HG03095 (cell line): ENCODE measurements at regions not wholly inside any gene's neighbourhood (a gene's known extent, or its start where the extent isn't known, plus 50 kb on each side); places are given as distances from the start of the nearest gene placed in this dataset.

Experiments
- ATAC-seq: cut with Tn5 transposase; IDR thresholded peaks from one replicate; pipeline ENCODE4 v1.9.1; 2021; ENCODE audit warnings: moderate library complexity; ENCODE audit not compliant: unreplicated experiment

DNA sequence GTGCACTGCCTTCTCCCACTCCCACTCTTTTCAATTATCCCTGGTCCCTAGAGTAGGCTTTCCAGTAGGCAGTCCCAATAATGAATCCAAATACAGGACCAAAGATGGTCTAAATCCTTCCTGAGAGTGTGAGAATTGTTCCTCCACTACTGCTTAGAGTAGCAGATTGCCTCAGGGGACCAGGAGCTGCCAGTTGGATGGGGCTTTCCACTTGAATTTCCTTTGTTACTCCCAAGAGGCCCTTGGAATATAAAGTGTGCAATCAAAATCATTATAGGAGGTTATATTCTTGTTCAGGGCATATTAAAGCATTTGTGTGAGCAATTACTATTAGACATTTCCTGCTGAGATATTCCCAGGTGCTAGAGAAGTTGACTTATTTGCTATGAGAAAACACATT is 156.6 kb upstream of the TLL1 start:
- no peak for ATAC-seq

DNA sequence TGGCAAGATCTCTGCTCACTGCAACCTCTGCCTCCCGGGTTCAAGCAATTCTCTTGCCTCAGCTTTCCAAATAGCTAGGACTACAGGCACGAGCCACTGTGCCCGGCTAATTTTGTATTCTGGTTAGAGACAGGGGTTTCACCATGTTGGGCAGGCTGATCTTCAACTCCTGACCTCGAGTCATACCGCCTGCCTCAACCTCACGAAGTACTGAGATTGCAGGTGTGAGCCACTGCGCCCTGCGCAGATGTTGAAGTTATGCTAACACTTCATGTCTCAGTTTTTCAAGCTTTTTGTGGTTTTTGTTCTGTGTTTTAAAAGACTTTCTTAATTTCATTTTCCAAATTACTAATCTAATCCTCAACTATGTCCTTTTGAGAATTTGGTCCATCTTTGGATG is 154.4 kb upstream of the TLL1 start:
- no peak for ATAC-seq

DNA sequence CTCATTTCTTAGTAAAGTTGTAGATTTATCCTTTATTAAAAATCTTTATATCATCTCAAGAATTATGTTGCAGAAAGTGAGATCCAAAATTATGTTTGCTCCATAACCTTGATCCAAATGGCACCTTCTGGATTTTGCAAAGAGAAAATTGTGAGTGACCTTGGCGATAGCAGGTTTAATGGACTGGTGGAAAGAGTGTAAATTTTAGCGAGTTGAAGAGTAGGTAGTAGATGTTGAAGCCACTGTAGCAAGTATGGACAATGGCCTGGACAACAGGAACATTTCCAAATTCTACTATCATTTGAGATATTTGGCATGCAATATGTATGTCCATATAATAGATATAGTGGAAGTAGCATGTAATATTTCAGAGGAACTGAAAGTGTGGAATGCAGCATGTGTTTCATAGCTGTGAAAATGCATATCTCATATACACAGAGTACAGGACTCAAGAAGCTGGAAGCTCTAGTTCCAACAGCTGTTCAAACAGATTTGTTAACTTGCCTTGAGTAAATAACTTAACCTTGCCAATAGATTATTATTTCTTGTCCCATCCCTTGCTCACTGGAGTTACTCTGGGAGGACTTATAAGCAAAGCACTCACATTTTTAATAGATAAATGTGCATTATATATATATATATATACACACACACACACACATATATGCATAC is 152.5 kb upstream of the TLL1 start:
- ATAC-seq, result no peak

DNA sequence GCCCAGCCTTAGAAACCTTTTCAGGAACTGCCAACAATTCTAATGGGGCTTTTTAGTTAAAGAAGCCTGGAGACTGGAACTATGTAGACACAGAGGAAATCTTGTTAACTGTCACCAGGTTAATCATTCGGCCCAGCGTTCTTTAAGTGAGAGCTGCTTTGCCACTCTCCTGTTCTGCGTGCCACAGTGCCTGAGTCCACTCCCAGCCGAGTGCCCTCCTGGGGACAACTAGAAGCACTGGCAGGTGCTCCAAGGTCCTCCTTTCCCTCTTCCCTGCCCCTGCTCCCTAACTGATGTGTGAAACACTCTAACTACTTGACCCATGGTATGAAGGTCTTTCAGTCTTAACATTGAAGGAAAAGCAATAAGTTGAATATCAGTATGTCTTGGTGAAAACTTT is 151.2 kb upstream of the TLL1 start:
- no peak for ATAC-seq

DNA sequence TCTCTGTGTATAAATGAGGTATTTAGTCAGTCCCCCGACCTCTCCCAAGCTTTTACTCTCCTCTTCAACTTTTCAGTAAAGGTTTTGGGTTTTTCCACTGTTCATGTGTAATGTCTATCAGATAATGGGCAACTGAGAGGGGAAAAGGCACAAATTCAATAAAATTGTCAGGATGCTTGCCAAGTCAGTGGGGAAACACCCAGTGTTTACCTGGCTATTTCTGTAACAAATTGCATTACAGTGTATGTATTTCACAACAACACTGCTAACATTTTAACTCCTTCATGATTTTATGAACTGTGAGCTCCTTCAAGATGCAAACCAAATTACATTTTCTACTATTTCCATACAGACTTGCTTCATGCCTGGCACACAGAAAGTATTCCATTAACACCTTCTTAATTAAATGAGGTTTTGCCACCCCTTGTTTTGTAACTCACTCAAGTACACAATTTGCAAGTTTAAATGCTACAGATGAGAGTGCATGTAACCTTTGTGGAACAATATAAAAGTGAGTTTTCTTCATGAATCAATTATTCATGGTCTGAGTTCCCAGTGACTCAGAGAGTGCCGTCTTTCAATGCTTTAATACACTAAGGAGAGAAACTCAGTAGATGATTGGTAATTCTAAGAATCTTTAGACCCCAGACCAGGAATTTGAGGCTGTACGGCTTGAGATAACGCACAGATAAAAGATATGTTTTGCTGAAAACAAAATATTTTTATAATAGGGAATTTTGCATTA is 149.8 kb upstream of the TLL1 start:
- ATAC-seq, result no peak

DNA sequence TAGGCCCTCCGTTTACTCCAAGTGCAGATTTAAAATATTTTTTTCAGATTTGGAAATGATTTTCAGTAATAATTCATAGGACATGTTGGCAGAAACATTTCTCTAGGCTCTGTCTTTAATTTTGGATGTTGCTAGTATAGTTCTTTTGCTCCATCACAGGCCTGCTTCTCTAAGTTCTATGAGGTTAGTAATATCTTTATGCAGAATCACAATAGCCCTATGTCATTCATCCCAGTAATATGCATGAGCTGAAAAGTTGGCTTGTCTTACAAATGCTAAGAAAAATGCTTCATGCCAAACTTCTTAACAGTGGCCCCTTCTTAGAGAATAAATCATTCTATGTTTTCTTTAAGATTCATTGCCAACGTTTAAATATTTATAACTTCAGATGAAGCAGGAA is 148.3 kb upstream of the TLL1 start:
- no peak for ATAC-seq

DNA sequence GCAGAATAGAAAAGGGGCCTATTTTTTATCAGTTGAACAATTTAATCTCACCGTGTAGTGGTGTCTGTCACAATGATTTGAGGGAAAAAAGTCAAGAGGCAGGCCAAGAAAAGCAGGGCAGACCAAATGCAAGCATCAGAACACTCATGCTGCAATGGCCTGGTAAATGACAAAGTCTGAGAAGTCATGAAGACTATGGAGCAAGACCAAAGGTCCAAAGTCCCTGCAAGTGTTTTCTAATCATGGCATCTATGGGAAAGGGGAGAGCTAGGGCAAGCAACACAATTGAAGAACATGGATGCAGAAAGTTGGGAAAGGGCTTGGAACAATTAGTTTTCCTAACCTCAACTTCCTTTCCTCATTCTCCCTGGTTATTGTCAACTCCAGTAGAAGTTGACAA is 147.7 kb upstream of the TLL1 start:
- ATAC-seq, result no peak

DNA sequence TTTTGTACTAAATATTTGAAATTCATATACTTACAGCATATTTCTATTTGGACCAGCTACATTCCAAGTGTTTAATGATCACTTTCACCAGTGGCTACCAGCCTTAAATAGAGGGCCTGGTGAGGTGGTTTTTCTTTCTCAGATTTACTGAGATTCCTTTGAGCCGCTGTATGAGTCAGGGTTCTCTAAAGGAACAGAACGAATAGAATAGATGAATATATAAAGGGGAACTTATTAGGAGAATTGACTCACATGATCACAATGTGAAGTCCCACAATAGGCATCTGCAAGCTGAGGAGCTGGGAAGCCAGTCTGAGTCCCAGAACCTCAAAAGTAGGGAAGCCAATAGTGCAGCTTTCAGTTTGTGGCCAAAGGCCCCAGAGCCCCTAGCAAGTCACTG is 146.2 kb upstream of the TLL1 start:
- ATAC-seq, result no peak

DNA sequence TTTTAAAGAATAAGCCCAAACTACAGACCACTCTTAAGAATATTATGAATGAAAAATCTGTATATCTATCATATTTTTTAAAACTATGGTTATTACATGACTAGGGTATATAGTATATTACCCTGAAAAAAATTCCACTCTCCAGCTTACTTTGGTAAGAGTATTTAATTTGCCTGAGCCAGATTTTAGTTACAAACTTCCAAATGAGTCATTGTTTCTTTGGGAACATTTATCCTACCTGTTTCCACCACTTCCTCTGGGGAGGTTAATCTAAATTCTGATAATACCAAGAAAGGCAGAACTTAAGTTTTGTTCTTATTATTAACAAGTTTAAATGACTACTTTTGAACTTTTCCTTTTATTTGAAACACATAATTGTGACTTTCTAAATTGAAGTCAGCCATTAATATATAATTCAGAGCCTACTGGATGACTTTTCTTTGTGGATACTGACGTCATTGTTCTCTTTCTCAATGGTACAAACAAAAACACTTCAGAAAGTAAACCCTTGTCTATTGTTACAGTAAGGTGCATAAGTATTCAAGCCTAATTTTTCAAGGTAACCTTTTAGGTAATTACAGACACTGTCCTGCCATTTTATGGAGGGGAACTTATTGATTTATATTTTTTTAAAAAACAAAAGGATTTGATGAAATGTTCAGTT is 135.6 kb upstream of the TLL1 start:
- ATAC-seq, result no peak

DNA sequence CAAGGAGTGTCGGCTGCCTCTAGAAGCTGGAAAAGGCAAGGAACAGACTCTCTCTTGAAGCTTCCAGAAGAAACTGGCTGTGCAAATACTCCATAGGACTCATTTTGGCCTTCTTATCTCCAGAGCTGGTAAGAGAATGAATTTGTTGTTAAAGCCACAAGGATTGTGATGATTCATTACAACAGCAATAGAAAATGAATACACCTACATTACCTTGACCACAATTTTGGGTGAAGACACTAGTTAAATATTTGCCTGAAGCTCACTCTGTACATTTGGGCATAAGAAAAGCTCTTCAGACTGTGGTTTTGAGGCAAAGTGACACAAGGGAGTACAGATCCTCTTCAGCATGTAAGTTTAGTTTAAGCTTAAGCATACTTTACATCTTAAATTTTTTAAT is 134.5 kb upstream of the TLL1 start:
- ATAC-seq, result no peak

DNA sequence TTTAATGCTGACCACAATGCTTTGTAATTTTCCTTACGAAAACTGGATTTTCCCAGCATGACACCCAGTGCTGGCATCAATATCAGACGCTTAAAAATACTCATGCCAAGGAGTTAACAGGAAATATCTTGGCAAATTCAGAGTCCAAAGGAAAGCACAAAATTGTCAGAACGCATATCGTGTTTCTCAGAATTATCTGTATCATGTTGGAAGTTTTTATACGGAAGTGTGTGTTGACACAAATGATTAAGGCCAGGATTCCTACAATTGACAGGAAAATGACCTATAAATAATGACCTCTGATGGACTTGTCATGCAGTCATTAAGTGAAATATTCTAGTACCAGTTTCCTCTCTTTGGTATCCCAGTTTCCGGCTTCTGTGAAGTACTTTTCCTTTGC is 132.1 kb upstream of the TLL1 start:
- ATAC-seq, result no peak

DNA sequence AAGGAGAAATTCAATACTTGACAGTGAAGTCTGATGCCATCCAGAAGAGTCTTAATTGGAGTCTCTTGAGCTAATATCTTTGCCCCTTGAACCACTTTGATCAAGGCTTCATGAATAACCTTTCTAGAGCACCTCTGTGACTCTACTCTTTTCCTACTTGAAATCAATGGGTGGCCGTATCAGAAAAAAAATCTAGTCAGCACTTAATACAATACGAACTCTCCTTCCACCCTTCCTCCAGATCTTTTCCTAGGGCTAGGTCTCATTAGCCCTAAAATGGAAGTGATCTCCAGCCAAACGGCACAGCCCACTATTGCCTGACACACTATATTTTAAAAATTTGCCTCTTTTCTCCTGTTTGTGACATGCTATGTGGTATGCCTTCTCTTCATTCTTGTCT is 129.6 kb upstream of the TLL1 start:
- ATAC-seq, result no peak

DNA sequence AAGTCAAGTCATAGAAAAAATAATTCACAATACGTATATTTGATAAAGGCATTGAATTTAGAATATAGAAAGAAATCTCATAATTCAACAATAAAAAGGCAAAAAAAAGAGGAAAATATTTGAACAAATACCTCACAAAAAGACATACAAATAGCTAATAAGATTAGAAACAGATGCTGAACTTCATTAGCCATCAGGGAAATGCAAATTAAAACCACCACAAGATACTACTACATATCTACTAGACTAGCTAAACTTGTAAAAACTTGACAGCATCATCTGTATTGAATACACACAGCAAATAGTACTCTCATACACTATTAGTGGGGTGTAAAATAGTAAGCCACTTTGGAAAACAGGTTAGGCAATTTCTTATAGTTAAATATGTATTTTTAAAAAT is 128.7 kb upstream of the TLL1 start:
- no peak for ATAC-seq

DNA sequence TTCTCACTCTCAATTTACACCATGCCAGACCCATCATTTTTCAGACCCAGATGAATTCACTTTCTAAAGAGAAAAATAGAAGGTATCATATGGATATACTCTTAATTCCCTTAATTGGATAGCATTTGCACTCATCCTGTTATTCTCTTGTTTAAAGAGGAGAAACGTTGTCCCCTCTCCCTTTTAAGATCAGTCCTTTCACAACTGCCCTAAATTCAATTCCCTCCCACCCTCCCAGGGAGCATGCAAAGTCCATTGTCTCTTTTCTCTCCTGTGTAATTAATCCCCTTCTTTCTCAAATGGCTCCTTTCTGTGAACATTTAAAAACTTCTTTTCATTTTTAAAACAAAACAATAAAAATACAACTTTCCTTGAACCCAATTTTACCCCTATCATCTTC is 124.7 kb upstream of the TLL1 start:
- no peak for ATAC-seq

DNA sequence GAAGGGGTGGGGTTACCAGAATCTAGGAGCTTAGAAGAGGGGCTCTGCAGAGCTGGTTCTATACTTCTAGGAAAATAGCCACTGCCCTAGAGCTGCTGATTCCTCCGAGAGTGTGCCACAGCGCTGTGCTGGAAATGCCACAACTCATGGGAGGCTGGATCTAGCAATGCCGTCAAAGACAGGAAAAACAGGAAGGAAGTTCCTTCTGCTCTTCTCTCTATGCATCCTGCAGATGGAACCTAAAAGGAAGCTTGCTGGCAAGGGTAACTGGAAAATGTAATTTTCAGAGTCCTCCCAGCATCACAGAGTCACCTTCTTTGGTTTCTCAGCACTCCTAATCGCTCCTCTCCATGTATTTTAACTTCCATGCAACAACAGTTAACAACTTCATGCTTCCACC is 121.2 kb upstream of the TLL1 start:
- ATAC-seq, result no peak

DNA sequence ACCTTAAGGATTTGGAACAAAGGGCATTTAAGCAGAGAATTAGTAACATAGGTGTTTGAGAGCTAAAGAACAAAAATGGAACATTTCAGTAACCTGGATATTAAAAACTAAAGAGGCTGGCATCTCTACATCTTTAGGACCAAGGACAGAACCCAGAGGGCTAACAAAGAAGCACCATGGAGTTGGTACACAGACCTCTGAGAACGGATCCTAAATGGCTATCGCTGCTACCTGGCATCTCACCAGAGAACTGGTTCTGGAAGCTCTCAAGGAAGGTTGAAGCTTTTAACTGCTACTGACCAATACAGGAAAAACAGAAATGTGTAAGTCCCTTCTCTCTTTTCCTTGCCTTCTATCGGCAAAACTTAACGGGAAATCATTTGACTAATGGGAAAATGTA is 118.4 kb upstream of the TLL1 start:
- no peak for ATAC-seq

DNA sequence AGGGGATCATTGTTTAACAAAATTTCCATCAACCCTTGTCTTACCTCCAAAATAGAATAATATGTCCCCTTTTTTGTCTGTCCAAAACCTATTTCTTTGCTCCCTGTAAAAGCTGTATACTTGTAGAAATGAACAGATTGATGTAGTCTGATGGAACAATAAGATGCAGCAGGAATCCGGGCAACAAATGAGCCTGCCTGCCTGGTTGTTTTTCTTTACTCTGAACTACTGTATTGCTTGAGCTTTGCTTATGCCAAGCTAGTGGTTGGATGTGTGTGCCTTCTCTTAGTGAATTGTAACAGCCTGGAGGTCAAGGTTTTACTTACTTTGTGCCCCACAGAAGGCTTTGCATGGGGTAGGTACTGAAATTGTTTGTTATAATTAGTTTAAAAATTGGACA is 116.2 kb upstream of the TLL1 start:
- no peak for ATAC-seq

DNA sequence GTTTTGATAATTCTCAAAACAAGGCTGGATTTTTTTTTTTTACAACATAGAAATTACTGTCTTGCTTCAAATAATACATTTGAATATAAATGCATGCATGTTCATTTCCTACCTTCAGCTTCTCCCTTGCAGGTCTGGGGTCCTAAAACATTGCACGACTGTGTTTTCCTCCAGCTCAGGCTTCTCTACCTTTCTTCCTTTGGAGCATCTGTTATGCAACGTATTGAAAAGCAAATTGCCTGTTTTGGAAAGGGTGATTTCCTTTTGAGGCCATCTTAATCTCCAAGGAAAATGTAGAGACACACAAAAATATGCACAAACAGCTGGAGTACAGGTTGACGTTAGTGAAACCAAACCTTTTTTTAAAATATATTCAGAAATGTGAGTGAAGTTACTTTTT is 115.6 kb upstream of the TLL1 start:
- no peak for ATAC-seq

DNA sequence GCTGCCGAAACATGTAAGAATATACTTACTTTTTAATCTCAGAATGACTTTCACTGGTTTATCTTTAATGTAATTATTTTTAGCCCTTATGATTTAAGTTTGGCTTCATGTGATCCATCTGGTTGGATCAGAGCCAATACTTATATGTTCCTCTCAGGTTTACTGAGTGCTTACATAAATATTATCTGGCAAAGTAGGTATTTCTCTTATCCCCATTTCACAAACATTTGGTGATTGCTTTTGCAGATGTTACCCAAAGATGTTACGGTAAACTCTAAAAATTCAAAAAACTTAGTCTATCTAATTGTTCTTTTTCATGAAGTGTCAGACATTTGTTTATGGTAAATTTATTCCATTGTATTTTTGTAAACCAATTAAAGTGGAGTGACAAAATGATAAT is 115.0 kb upstream of the TLL1 start:
- ATAC-seq, result no peak

DNA sequence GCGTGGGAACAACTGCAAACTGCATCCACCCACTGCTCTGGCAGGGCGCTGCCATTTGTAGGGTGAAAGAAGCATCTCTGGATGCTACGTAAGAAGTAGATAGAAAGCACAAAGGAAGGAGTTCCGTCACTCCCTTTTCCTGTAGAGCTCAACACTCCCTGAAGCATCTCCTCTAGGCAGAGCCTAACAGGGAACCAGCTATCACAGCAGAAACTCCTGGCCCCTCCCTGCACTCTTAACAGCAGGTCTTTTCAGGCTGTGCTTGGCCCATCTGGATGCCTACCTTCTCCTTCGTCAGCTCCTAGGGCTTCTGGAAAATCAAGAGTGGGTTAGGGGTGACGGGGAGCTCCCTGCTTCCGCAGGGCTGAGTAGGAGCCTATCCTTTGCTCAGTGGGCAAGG is 112.9 kb upstream of the TLL1 start:
- ATAC-seq, result no peak

DNA sequence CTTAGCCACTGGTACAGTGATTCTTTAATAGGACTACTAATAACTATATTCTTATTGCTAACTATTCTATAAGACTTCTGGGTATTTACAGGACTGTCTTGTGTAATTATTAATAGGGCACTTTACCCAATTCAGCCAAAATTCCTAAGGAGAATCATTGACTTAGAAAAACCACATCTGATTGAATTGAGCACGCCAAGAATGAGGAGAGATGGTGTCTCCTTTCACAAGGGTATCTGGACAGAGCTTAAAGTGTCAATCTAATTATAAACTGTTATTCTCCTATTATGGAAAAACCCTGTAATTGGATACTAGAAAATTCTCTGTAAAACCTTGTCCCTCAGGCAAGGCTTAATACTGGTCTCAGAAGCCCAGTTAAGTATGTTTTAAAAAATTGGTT is 111.1 kb upstream of the TLL1 start:
- ATAC-seq, result no peak

DNA sequence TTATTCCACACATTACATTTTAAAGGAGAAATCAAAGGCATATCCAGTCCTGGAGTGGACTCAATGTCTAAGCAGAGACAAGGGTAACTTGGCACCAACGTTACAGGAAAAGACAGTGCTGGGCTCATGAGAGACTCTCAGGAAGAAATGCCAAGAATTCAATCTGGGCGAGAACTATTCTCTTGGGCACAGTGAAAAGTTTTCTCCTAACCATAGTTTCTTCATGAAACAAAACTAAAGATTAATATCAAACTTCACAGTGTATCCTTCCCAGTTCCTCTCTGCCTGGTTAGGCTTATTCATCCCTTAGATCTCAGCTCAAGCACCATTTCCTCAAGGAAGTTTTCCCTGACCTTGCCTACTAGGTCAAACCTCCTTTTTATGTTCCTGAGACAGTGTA is 109.4 kb upstream of the TLL1 start:
- no peak for ATAC-seq
